Hepatocyte (in vitro differentiated cells): ENCODE measurements at regions not wholly inside any gene's neighbourhood (a gene's known extent, or its start where the extent isn't known, plus 50 kb on each side); places are given as distances from the start of the nearest gene placed in this dataset.

ENCODE experiments used
- DNase-seq: peaks from one replicate; pipeline ENCODE4 v3.0.0-alpha.2; 2016; ENCODE audit warnings: low spot score
- H2AFZ ChIP-seq: fragments of 200-600 bp; sonication (generic); 2 replicates; pipeline ENCODE4 v1.6.0; 2016; ENCODE audit warnings: antibody characterized with exemption, mild to moderate bottlenecking
- H3K27ac ChIP-seq: fragments of 200-600 bp; sonication (generic); 2 replicates; pipeline ENCODE4 v1.5.1; 2016; ENCODE audit warnings: mild to moderate bottlenecking
- H3K27me3 ChIP-seq: fragments of 200-600 bp; sonication (generic); 2 replicates; pipeline ENCODE4 v1.6.1; 2016
- H3K36me3 ChIP-seq: fragments of 200-600 bp; sonication (generic); replicated peaks from 2 replicates; pipeline ENCODE4 v1.5.1; 2016; ENCODE audit warnings: low read depth; ENCODE audit not compliant: insufficient read depth
- H3K4me1 ChIP-seq: fragments of 200-600 bp; sonication (generic); 2 replicates; pipeline ENCODE4 v1.5.1; 2016; ENCODE audit warnings: mild to moderate bottlenecking, moderate library complexity; ENCODE audit not compliant: insufficient read depth
- H3K4me2 ChIP-seq: fragments of 200-600 bp; sonication (generic); 2 replicates; pipeline ENCODE4 v1.6.0; 2016
- H3K4me3 ChIP-seq: fragments of 200-600 bp; sonication (generic); 2 replicates; pipeline ENCODE4 v1.5.1; 2016; ENCODE audit warnings: mild to moderate bottlenecking
- H3K79me2 ChIP-seq: fragments of 200-600 bp; sonication (generic); 2 replicates; pipeline ENCODE4 v1.6.0; 2017; ENCODE audit warnings: mild to moderate bottlenecking
- H3K9me2 ChIP-seq: fragments of 200-600 bp; sonication (generic); replicated peaks from 2 replicates; pipeline ENCODE4 v1.6.0; 2017; ENCODE audit warnings: mild to moderate bottlenecking; ENCODE audit not compliant: insufficient read depth
- H3K9me3 ChIP-seq: fragments of 200-600 bp; sonication (generic); 2 replicates; pipeline ENCODE4 v1.5.1; 2016; ENCODE audit warnings: low read depth, mild to moderate bottlenecking
- H4K20me1 ChIP-seq: fragments of 200-600 bp; sonication (generic); 2 replicates; pipeline ENCODE4 v1.6.0; 2016; ENCODE audit warnings: mild to moderate bottlenecking; ENCODE audit not compliant: insufficient read depth, poor library complexity, severe bottlenecking
- CTCF ChIP-seq: fragments of 200-600 bp; sonication (generic); IDR thresholded peaks from 2 replicates; pipeline ENCODE4 v1.5.1; 2016; ENCODE audit warnings: antibody characterized with exemption, mild to moderate bottlenecking; ENCODE audit not compliant: poor library complexity
- EZH2 ChIP-seq: fragments of 200-600 bp; sonication (generic); IDR thresholded peaks from 2 replicates; pipeline ENCODE4 v1.6.1; 2016; ENCODE audit warnings: antibody characterized with exemption, mild to moderate bottlenecking, borderline replicate concordance
- EZH2phosphoT487 ChIP-seq: fragments of 200-600 bp; sonication (generic); IDR thresholded peaks from one replicate; pipeline ENCODE4 v1.6.1; 2018; ENCODE audit warnings: antibody characterized with exemption, mild to moderate bottlenecking, low read depth, moderate library complexity; ENCODE audit not compliant: unreplicated experiment, severe bottlenecking
- WGBS: methylation state at CpG from one replicate; pipeline ENCODE4 v1.1.6; 2016; ENCODE audit warnings: low lambda C conversion rate; ENCODE audit errors: missing lambda C conversion rate; 5-methylcytosine and 5-hydroxymethylcytosine counted together

DNA sequence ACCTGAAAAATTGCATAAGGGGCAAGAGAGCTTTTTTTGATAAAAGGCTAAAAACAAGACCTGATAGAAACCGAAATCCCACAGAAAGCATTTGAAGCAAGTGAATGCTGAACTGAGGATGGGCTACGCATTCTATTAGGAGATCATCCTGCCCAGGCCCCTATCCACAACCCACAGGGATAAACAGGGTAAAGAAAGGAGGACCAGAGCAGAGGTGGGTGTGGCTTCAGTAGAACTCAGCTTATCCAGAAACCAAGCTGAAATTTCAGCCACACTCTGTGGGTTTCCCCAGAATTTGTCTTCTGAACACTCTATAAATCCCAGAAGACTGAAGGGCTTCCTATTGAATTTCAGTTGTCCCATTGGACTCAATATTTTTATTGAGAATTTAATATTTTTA lies 195.1 kb downstream of the ETS1 start:
- no peak for DNase-seq
- WGBS: 82% methylated on average over 2 of the region's 2 CpGs

DNA sequence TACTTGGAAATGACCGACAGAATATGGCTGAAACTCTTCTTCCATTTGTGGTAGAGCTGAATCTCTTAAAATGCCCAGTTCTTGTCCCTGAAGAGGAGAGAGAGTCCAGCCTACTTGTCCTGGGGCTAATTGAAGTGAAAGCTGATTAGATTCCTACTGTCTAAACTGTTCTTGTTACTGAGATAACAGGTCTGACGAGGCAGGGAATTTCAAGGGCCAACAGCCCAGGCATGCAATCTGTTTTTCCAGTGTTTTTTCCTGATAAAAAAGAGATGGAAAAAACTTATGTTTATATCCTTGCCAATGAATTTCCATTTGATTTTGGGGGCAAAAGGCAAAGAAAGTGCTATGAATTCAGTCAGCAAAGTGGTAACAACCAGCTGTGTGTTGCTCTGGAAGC lies 195.5 kb downstream of the ETS1 start:
- H3K79me2 ChIP-seq: no peaks in the 10 kb centered on the region

More for the DNA sequence above, 195.1 kb downstream of the ETS1 start:
- Histone ChIP-seq H4K20me1 (no peaks in the 10 kb centered on the region), H3K79me2 (no peaks in the 10 kb centered on the region), H2AFZ (no peak overlapping the region), H3K9me2 (no peaks in the 10 kb centered on the region), H3K27me3 (no peaks in the 10 kb centered on the region), H3K27ac (peak overlapping the region; percentile 0), H3K4me3 (no peak overlapping the region), H3K36me3 (no peaks in the 10 kb centered on the region), H3K9me3 (no peaks in the 10 kb centered on the region), H3K4me1 (peaks cover 51% of the 10 kb centered on the region), H3K4me2 (no peak overlapping the region)
- TF ChIP-seq CTCF (no peak), EZH2phosphoT487 (no peak), EZH2 (no peak)

DNA sequence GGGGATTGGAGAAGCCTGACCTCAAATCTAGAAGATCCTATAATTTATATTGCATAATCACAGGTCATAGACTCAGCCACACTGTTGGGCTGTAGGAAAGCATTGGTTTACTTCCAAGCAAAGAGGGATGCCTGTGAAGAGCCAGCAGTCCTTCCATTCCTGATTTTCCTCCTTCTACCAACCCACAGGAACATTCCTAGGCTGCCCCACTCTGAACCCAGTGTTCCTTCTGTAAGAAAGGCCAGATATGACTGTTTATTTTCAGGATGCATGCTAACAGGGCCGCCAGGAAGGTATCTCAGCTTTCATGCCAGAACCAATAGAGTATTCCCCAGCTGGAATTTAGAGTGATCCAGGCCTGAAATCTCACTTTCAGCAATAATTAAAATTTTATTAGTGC lies 197.1 kb downstream of the ETS1 start:
- Histone ChIP-seq H3K27me3 (no peaks in the 10 kb centered on the region), H3K9me3 (no peaks in the 10 kb centered on the region), H3K9me2 (no peaks in the 10 kb centered on the region), H3K4me3 (no peak overlapping the region), H2AFZ (no peak overlapping the region), H3K27ac (no peak overlapping the region), H3K36me3 (no peaks in the 10 kb centered on the region), H4K20me1 (no peaks in the 10 kb centered on the region), H3K79me2 (no peaks in the 10 kb centered on the region), H3K4me2 (no peak overlapping the region), H3K4me1 (peaks cover 51% of the 10 kb centered on the region)
- DNase-seq: no peak
- no peak for TF ChIP-seq EZH2
- no peak for TF ChIP-seq EZH2phosphoT487
- TF ChIP-seq CTCF: no peak
- 61% methylated on average over 1 of the region's 1 CpG for WGBS

More for the DNA sequence above, 195.5 kb downstream of the ETS1 start:
- Histone ChIP-seq H3K36me3 (no peaks in the 10 kb centered on the region), H3K9me3 (no peaks in the 10 kb centered on the region), H3K4me2 (no peak overlapping the region), H3K4me3 (no peak overlapping the region), H3K27ac (peak overlapping the region; percentile 48), H3K9me2 (no peaks in the 10 kb centered on the region), H3K27me3 (no peaks in the 10 kb centered on the region), H4K20me1 (no peaks in the 10 kb centered on the region), H3K4me1 (peaks cover 51% of the 10 kb centered on the region), H2AFZ (no peak overlapping the region)
- WGBS: 46% methylated on average over 2 of the region's 2 CpGs
- TF ChIP-seq CTCF (no peak), EZH2phosphoT487 (no peak), EZH2 (no peak)
- DNase-seq: no peak
